Liver (tissue), 3 donors: ENCODE measurements at regions not wholly inside any gene's neighbourhood (a gene's known extent, or its start where the extent isn't known, plus 50 kb on each side); places are given as distances from the start of the nearest gene placed in this dataset.

Source experiments
- ATF3 ChIP-seq: IDR thresholded peaks from 2 replicates; pipeline ENCODE4 v1.6.1; 2016; ENCODE audit warnings: antibody characterized with exemption
- CTCF ChIP-seq: fragments of 150-350 bp; IDR thresholded peaks from 2 replicates; pipeline ENCODE4 v1.5.1; 2017; ENCODE audit warnings: improper control_type of control experiment, low read depth, low read length; ENCODE audit not compliant: missing input control
- GABPA ChIP-seq, 2 donors: IDR thresholded peaks in 1 of 2; conservative IDR thresholded peaks in 1 of 2; 2 replicates each; pipeline ENCODE4 v1.6.1; 2016; ENCODE audit warnings: antibody characterized with exemption in 2 of 2, mild to moderate bottlenecking in 1 of 2, moderate library complexity in 1 of 2
- MAX ChIP-seq: IDR thresholded peaks from 2 replicates; pipeline ENCODE4 v1.6.1; 2016; ENCODE audit warnings: antibody characterized with exemption
- RAD21 ChIP-seq, 2 donors: IDR thresholded peaks; 2 replicates each; pipeline ENCODE4 v1.6.1; 2016; ENCODE audit warnings: antibody characterized with exemption in 2 of 2, mild to moderate bottlenecking in 2 of 2
- REST ChIP-seq: IDR thresholded peaks from 2 replicates; pipeline ENCODE4 v1.6.1; 2016; ENCODE audit warnings: antibody characterized with exemption, mild to moderate bottlenecking
- donor health status: healthy.
- donor health status: healthy.

- TF ChIP-seq GABPA (IDR thresholded peaks at IDR 0.05 in 1 of 2, conservative IDR thresholded peaks at IDR 0.05 in 1 of 2) (no peak), CTCF (no peak), MAX (no peak), REST (no peak), ATF3 (no peak), RAD21 (IDR thresholded peaks at IDR 0.05) (no peak)
These were observed 1090.0 kb upstream of the ARRDC3 start for GRCh38 chr5:92472981-92473566.
